Fibroblast of skin of right biceps (primary cell): ENCODE measurements at regions not wholly inside any gene's neighbourhood (a gene's known extent, or its start where the extent isn't known, plus 50 kb on each side); places are given as distances from the start of the nearest gene placed in this dataset.
"Not testable (repeated sequence)": the region's sequence is repeated elsewhere in the genome, so short reads cannot be mapped to it uniquely, and the experiment has no call there.

Experiments used
- DNase-seq: peaks from one replicate; pipeline ENCODE4 v3.0.0-alpha.2; 2013

- no peak for DNase-seq
Measured at GRCh38 chr2:31813016-31813415, 197.8 kb downstream of the MEMO1 start.

DNA sequence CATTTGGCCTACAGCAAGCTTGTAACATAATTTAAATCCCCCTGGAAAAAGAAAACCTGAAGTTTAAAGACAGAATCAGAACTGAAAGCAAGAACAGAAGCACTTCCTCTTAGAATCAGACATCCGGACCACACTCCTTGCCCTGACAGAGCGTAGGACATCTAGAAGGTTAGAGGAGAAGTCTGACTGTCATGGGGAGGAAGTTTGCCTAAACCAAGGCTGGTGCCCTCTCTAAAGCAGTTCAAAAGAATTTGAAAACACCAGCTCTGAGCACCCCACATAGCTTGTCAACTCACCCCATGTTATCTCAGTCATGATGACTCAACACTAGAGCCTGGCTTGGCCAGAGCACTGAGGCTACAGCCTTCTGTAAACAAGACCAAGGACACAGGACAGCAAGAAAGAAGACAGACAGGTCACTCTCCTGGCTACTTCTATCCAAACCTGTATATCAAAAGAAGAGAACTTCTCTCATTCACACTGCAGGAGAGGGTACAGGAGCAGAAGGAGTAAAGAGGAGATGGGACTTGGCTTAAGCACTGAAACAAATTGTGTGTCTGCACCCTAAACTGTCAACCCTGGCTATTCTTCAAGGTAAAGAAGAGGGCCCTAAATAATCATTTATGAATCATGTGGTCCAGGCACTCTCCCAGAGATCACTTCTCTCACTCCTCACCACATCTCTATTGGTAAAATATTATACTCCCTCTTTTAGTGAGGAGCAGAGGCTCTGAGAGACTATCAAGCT is 198.6 kb downstream of the MEMO1 start:
- DNase-seq: no peak

DNA sequence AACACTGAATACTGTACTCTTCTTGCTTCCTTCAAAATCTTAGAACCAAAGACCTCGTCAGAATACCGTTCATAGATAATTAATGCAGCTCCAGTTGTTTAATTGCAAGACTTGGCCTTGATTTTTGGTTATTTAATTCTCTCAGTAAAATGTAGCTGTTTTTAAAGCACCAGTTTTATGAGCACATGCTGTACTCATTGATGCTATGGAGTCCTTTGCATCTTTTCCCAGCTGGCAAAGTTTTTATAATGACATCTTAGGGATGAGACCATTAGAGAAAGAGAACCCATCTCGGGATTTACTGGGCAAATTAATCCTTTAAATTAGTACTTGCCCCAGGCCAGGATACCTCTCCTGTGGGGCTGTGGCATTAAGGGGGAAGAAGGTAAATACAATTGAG is 199.3 kb downstream of the MEMO1 start:
- no peak for DNase-seq

DNA sequence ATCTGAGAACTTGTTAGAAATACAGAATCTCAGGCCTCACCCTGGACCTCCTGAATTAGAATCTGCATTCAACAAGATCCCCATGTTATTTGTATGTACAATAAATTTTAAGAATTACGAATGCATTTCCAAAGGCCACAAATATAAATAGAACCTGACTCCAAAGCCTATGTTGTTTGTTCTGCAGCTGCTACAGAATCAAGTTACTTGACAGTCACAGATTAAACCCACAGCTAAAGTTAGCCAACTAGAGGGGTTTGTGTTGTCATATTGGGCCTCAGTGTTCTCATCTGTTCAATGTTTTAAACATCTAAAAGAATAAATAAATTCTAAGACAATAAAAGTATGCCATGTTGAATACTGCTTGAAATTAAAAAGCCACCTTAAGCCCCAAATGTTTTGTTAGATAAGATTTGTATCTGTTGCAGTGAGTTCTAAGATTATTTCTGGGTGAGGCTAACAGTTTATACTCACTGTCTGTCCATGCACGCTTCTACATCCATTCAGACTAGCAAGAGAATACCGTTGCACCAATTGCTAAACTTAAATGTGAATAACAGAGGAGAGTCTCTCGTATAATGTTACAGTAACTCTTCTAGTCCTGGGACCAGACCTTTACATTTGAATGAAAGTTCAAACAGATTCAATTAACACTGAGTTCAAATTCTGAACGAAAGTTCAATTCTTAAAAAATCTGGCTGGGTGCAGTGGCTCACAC is 200.4 kb downstream of the MEMO1 start:
- DNase-seq: no peak

DNA sequence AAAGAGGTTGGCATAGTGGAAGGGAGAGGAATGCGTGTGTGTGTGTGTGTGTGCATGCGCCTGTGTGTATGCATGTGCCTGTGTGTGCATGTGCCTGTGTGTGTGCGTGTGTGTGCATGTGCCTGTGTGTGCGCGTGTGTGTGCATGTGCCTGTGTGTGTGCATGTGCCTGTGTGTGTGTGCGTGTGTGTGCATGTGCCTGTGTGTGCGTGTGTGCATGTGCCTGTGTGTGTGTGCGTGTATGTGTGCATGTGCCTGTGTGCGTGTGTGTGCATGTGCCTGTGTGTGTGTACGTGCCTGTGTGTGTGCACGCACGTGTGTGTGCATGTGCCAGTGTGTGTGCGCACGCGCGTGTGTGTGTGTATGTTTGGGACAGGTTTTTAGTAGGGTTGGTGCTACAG is 205.1 kb downstream of the MEMO1 start:
- DNase-seq: no peak

DNA sequence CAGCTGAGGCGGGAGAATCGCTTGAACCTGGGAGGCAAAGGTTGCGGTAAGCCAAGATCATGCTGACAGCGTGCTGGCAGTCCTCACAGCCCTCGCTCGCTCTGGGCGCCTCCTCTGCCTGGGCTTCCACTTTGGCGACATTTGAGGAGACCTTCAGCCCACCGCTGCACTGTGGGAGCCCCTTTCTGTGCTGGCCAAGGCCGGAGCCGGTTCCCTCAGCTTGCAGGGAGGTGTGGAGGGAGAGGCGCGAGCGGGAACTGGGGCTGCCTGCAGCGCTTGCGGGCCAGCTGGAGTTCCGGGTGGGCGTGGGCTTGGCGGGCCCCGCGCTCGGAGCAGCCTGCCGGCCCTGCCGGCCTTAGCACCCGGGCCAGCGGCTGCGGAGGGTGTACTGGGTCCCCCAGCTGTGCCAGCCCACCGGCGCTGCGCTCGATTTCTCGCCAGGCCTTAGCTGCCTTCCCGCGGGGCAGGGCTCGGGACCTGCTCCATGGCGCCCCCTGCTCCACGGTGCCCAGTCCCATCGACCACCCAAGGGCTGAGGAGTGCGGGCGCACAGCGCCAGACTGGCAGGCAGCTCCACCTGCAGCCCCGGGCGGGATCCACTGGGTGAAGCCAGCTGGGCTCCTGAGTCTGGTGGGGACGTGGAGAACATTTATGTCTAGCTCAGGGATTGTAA is 207.2 kb downstream of the MEMO1 start:
- not testable (repeated sequence) for DNase-seq

DNA sequence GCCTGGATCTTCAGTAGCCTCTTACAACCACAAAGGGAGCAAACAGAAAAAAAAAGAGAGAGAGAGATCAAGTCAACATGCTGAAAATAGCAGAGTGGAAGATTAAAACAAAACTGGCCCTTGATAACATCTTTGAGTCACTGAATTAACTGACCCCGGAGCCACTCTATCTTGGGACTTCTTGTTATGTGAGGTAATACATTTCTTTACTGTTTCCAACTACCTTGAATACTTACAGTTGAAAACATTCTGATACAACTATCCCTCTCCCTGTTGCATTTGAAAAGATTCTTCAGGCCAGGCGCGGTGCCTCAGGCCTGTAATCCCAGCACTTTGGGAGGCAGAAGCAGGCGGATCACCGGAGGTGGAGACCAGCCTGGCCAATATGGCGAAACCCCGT is 208.1 kb downstream of the MEMO1 start:
- no peak for DNase-seq

- DNase-seq: not testable (repeated sequence)
Measured at GRCh38 chr2:31799282-31799681, 211.5 kb downstream of the MEMO1 start.

- DNase-seq: no peak
Measured at GRCh38 chr2:31788273-31788672, 207.5 kb upstream of the SRD5A2 start.

DNA sequence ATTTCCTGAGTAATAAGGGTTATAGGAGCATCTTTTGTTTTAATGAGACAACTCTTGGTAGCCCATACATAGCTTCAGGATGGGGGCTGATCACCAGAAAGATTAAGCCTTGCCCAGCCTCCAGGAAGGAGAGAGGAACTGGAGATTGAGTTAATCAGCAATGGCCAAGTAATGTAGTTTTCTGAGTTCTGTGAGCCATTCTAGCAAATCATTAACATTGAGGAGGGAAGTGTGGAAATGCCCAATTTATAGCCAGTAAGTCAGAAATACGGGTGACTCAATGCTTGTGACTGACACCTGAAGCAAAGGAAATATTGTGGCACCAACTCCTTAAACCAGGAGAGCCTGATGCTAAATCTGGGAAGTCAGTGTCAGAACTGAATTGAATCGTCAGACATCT is 205.1 kb upstream of the SRD5A2 start:
- DNase-seq: no peak

DNA sequence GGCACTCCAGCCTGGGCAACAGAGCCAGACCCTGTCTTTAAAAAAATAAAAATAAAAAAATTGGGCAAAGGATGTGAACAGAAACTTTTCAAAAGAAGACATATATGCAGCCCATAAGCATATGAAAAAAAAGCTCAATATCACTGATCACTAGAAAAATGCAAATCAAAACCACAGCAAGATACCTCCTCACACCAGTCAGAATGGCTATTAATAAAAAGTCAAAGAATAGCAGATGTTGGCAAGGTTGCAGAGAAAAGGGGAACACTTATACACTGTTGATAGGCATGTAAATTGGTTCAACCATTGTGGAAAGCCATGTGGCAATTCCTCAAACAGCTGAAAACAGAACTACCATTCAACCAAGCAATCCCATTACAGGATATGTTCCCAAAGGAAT is 204.1 kb upstream of the SRD5A2 start:
- no peak for DNase-seq

DNA sequence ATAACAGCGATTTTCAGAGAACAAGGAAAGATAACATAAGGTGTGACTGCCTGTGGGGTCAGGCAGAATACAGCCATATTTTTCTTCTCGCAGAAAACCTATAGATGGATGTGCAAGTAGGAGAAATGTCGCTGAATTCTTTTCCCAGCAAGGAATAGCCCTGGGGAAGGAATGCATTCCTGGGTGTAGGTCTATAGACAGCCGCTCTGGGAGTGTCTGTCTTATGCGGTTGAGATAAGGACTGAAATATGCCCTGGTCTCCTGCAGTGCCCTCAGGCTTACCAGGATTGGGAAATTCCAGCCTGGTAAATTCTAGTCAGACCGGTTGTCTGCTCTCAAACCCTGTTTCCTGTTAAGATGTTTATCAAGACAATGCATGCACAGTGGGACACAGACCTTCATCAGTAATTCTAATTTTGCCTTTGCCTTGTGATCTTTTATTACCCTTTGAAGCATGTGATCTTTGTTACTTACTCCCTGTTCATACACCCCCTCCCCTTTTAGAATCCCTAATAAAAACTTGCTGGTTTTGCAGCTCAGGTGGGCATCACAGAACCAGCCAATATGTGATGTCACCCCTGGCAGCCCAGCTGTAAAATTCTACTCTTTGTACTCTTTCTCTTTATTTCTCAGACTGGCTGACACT is 202.8 kb upstream of the SRD5A2 start:
- DNase-seq: not testable (repeated sequence)

GRCh38 chr2:31778153-31778552 is 197.4 kb upstream of the SRD5A2 start:
- no peak for DNase-seq

DNA sequence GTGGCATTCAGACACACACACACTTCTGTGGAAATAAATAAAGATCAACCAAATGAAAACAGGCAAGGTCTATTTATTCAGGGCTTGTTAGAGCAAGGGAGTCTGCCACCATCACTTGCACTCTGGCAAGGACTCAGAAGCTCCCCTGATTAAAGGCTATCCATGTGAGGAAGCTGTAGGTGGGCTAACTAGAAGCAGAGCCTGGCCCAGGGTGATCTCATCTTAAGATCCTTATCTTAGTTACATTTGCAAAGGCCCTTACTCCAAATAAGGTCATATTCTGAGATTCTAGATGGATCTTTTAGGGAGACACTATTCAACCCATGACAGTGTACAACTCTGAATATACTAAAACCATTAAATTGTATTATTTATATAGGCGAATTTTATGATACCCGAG is 190.0 kb upstream of the SRD5A2 start:
- no peak for DNase-seq

DNA sequence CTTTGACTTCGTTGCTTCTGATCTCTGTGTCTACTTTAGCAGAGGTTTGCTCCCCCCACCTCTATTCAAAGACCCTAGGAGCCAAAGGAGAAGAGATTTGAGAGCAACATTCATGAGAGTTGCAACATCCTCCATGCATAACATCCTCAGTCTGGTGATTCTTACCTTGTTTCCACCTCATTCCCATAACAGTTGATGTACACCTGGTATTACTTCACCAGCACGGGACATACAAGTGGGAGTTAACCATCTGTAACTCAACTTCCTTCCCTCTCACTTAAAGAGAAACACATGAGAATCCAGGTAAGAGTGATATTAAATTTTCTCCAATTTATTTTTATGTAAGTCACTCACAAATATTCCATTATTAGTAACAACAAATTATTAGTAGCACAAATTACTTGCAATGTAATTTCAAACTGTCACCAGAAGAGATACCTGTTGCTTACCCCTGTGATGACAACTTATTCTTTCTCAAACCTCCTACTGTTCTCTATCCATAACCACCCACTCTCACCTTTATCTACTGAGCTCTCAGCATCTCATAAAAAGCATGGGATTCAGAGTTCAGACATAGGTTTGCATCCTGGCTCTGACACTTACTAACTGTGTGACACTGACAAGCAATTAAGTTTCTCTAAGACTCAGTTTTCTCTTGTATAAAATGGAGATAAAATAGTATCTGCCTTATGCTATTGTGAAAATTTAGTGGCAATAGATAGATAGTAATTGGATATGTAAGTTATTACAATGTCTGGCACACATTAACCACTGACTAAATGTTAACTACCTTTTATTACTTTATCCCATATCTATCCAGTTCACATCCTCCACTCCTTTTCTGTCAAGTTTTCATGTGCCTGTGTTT is 184.6 kb upstream of the SRD5A2 start:
- DNase-seq: no peak

DNA sequence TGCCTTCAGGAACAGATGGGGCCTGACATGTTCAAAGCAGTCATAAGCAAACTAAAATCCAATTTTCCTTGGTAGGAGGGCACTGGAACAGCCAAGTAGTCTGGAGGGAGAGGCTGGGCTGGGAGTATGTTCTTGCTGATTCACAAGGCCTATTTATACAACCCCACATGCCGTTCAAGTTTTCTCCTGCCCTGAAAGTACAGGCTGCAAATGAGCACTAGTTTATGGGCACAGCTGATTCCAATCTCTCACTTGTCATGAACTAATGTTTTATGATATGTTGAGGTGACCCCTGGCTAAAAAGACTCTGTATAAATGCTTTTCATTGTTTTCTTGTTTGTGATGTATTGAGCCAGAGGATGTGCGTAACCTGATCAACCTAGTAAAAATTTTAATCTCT is 183.4 kb upstream of the SRD5A2 start:
- DNase-seq: no peak

DNA sequence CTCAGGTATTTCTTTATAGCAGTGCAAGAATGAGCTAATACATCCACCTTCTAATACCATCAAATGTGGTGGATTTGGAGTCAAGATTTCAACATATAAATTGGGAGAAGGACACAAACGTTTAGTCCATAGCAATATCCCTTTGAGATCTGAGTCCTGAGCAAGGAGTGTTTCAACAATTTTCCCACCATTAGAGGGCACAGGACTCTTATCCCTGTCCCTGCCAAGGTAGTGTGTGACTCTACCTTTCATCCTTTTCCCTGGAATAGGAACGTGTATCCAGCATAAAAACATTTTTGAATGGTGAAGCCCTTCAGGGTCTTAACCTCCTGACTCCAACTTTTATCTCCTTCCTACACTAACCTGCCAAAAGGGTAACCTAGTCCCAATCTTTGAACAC is 181.3 kb upstream of the SRD5A2 start:
- no peak for DNase-seq

- DNase-seq: not testable (repeated sequence)
Measured at GRCh38 chr2:31757351-31757750, 176.6 kb upstream of the SRD5A2 start.

GRCh38 chr2:31748746-31749145 is 168.0 kb upstream of the SRD5A2 start:
- not testable (repeated sequence) for DNase-seq

GRCh38 chr2:31748041-31748440 is 167.3 kb upstream of the SRD5A2 start:
- no peak for DNase-seq

DNA sequence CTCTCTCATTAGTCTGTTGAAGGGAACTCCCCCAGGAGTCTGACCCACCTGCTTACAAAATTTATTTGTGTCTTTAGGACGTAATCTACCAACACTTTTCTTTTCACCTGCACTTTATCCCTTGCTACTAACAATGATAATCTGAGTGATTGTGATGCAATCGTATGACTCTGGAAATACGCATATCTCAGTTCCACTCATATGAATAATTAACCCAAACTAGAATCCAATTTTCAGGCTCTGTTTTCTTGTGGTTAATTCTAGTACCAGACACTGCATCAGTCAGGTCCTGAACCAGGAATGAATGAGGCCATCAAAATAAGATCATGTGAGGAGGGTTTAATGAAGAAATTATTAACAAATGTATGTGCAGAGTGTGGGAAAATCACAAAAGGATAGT is 158.4 kb upstream of the SRD5A2 start:
- DNase-seq: no peak

DNA sequence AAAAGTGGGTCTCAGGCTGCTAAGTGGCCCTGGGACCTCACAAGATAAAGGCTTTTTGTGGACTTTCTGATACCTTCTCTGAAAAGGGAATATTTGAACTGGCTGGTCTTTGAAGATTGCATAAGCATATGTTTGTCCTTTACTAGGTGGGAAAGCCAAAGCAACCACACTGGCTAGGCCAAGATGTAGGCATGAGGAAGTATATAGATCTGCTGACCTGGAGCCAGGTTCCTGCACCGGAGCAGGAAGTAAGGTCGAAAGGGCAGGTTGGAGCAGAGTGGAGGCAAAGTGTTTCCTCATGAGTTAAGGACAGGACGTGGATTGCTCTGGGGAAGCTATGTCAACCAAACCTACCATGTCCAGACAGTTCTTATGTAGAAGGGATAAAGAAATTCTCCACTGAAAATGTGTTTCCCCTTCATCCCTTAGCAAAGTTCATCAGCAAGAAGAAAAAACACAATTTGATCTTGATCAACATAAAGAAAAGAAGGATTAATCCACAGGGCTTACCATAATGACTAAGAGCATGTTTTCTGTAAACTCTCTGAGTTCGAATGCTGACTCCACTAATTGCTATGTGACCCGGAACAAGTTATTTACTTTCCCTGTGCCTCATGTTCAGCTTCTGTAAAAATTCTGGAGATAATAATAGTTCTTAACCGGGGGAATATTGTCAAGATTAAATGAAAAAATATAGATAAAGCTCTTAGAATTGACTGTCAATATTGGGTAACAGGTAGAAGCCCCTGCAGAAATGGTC is 156.1 kb upstream of the SRD5A2 start:
- DNase-seq: no peak
